Ovary (tissue), 3 donors: ENCODE measurements at regions not wholly inside any gene's neighbourhood (a gene's known extent, or its start where the extent isn't known, plus 50 kb on each side); places are given as distances from the start of the nearest gene placed in this dataset.

Experiments used
- CTCF ChIP-seq, 3 donors: fragments of 450-650 bp in 2 of 3; fragments of 200-600 bp in 1 of 3; IDR thresholded peaks; one replicate each; pipeline versions ENCODE4 v1.5.1 to v1.8.0; 2016 to 2022; ENCODE audit warnings: antibody characterized with exemption in 3 of 3, mild to moderate bottlenecking in 1 of 3
- POLR2A ChIP-seq: fragments of 450-650 bp; IDR thresholded peaks from one replicate; pipeline ENCODE4 v1.6.1; 2017; ENCODE audit warnings: antibody characterized with exemption, mild to moderate bottlenecking, moderate library complexity
- donor health status: DM: no; HTN: no; CAD: no.

- no peak for TF ChIP-seq CTCF (IDR thresholded peaks at IDR 0.05)
- no peak for TF ChIP-seq POLR2A
Measured at GRCh38 chr3:40996827-40997710, 202.2 kb upstream of the CTNNB1 start.
